IMR-90 (cell line): ENCODE measurements at regions not wholly inside any gene's neighbourhood (a gene's known extent, or its start where the extent isn't known, plus 50 kb on each side); places are given as distances from the start of the nearest gene placed in this dataset.

Experiments
- ATAC-seq: fragments of 200-7000 bp; cut with Tn5 transposase; 2 replicates; pipeline ENCODE4 v1.9.1; 2020; ENCODE audit warnings: low read depth, mild to moderate bottlenecking, moderate library complexity
- BruUV-seq: library from RNA; stranded (reverse); fragments of 400-500 nt; replicated peaks from 2 replicates; lab custom pipeline; 2021; lab: Mats Ljungman, UMichigan
- CTCF ChIA-PET: fragments of 300-600 bp; formaldehyde crosslinking; extraction: SDS; loops from one replicate; lab custom pipeline; 2021; ENCODE audit warnings: antibody characterized with exemption; lab: Yijun Ruan, JAX
- POLR2A ChIA-PET: fragments of 300-600 bp; sonication (Branson Sonifier 250); formaldehyde crosslinking; loops from one replicate; lab custom pipeline; 2022; ENCODE audit warnings: antibody characterized with exemption; ENCODE audit not compliant: unreplicated experiment; lab: Charles Lee
- DNase-seq: peaks from one replicate; pipeline ENCODE4 v3.0.0; 2013
- H2AFZ ChIP-seq: replicated peaks from 2 replicates; pipeline ENCODE3; 2013; ENCODE audit warnings: low read length, mild to moderate bottlenecking; ENCODE audit not compliant: poor library complexity
- H2AK5ac ChIP-seq: 2 replicates; pipeline ENCODE4 v1.6.1; 2013; ENCODE audit warnings: low read depth, low read length, inconsistent platforms
- H2AK9ac ChIP-seq: replicated peaks from 2 replicates; pipeline ENCODE3; 2013; ENCODE audit warnings: mild to moderate bottlenecking, low read depth, low read length, moderate library complexity; ENCODE audit not compliant: poor library complexity
- H2BK120ac ChIP-seq: 2 replicates; pipeline ENCODE4 v1.6.1; 2013; ENCODE audit warnings: low read depth, low read length, inconsistent platforms
- H2BK15ac ChIP-seq: 3 replicates; pipeline ENCODE4 v1.6.1; 2013; ENCODE audit warnings: low read depth, low read length, inconsistent platforms
- H2BK20ac ChIP-seq: 2 replicates; pipeline ENCODE4 v1.6.1; 2013; ENCODE audit warnings: low read depth, mild to moderate bottlenecking, inconsistent platforms, low read length, moderate library complexity
- H2BK5ac ChIP-seq: 2 replicates; pipeline ENCODE4 v1.6.1; 2013; ENCODE audit warnings: mild to moderate bottlenecking, low read depth, low read length, inconsistent platforms; ENCODE audit not compliant: poor library complexity, severe bottlenecking
- H3K14ac ChIP-seq: replicated peaks from 2 replicates; pipeline ENCODE4 v1.6.1; 2013; ENCODE audit warnings: low read depth, low read length, inconsistent platforms
- H3K18ac ChIP-seq: 2 replicates; pipeline ENCODE4 v1.6.1; 2013; ENCODE audit warnings: low read depth, low read length, control low read depth
- H3K23ac ChIP-seq: 2 replicates; pipeline ENCODE4 v1.6.1; 2013; ENCODE audit warnings: low read depth, low read length, inconsistent platforms
- H3K27ac ChIP-seq: 2 replicates; pipeline ENCODE4 v1.5.1; 2013; ENCODE audit warnings: mild to moderate bottlenecking, control low read depth, low read length; ENCODE audit not compliant: insufficient read depth
- H3K27me3 ChIP-seq: 2 replicates; pipeline ENCODE4 v1.6.1; 2013; ENCODE audit warnings: low read length; ENCODE audit not compliant: control insufficient read depth, insufficient read depth
- H3K36me3 ChIP-seq: 2 replicates; pipeline ENCODE4 v1.6.1; 2013; ENCODE audit warnings: low read length, mixed read lengths; ENCODE audit not compliant: control insufficient read depth, insufficient read depth
- H3K4ac ChIP-seq: 2 replicates; pipeline ENCODE4 v1.6.1; 2013; ENCODE audit warnings: low read depth, low read length, inconsistent platforms
- H3K4me1 ChIP-seq: 2 replicates; pipeline ENCODE4 v1.6.1; 2013; ENCODE audit warnings: low read length, mixed read lengths; ENCODE audit not compliant: control insufficient read depth, insufficient read depth
- H3K4me2 ChIP-seq: 2 replicates; pipeline ENCODE4 v1.6.1; 2013; ENCODE audit warnings: low read depth, mild to moderate bottlenecking, control low read depth, low read length, moderate library complexity
- H3K4me3 ChIP-seq: 2 replicates; pipeline ENCODE4 v1.5.1; 2013; ENCODE audit warnings: low read depth, mild to moderate bottlenecking, control low read depth, low read length, moderate library complexity; ENCODE audit not compliant: insufficient read depth
- H3K56ac ChIP-seq: 2 replicates; pipeline ENCODE4 v1.6.1; 2013; ENCODE audit warnings: low read length, inconsistent platforms; ENCODE audit not compliant: insufficient read depth; ENCODE audit errors: extremely low read depth
- H3K79me1 ChIP-seq, 2 experiments: 2 replicates each; pipeline ENCODE4 v1.6.1; 2013; ENCODE audit warnings: low read length in 2 of 2, inconsistent platforms in 1 of 2, low read depth in 1 of 2
- H3K9ac ChIP-seq: 2 replicates; pipeline ENCODE4 v1.6.1; 2013; ENCODE audit warnings: low read depth, low read length, control low read depth
- H3K9me1 ChIP-seq: 2 replicates; pipeline ENCODE4 v1.6.1; 2013; ENCODE audit warnings: low read length, inconsistent platforms; ENCODE audit not compliant: insufficient read depth
- H3K9me3 ChIP-seq: 2 replicates; pipeline ENCODE4 v1.6.1; 2013; ENCODE audit warnings: low read length; ENCODE audit not compliant: control insufficient read depth, insufficient read depth
- H4K20me1 ChIP-seq: 2 replicates; pipeline ENCODE4 v1.6.1; 2013; ENCODE audit warnings: low read length, inconsistent platforms; ENCODE audit not compliant: insufficient read depth
- H4K5ac ChIP-seq: 2 replicates; pipeline ENCODE4 v1.6.1; 2013; ENCODE audit warnings: mild to moderate bottlenecking, low read depth, low read length, control low read depth
- H4K8ac ChIP-seq, 2 experiments: 2 replicates each; pipeline ENCODE4 v1.6.1; 2013; ENCODE audit warnings: low read depth in 2 of 2, low read length in 2 of 2, control low read depth in 1 of 2, inconsistent platforms in 1 of 2
- H4K91ac ChIP-seq: 2 replicates; pipeline ENCODE4 v1.6.1; 2013; ENCODE audit warnings: low read depth, low read length, inconsistent platforms; ENCODE audit not compliant: insufficient read depth
- BHLHE40 ChIP-seq: fragments of 150-350 bp; IDR thresholded peaks from 2 replicates; pipeline ENCODE4 v1.6.1; 2016; ENCODE audit warnings: mild to moderate bottlenecking, low read depth, low read length
- FOS ChIP-seq: fragments of 150-350 bp; IDR thresholded peaks from 2 replicates; pipeline ENCODE4 v1.6.1; 2016; ENCODE audit warnings: low read depth, low read length
- MXI1 ChIP-seq: IDR thresholded peaks from 2 replicates; pipeline ENCODE4 v1.6.1; 2012; ENCODE audit warnings: low read depth, mild to moderate bottlenecking, low read length, moderate library complexity, borderline replicate concordance
- NFE2L2 ChIP-seq: fragments of 150-350 bp; IDR thresholded peaks from 2 replicates; pipeline ENCODE4 v1.6.1; 2016; ENCODE audit warnings: low read depth, mild to moderate bottlenecking, low read length
- POLR2A ChIP-seq: IDR thresholded peaks from 2 replicates; pipeline ENCODE4 v1.6.1; 2012; ENCODE audit warnings: mild to moderate bottlenecking, low read depth, low read length
- WGBS, 2 experiments: methylation state at CpG; one replicate each; pipeline versions ENCODE4 v1.1.5 to v1.1.7; 2013; ENCODE audit warnings: missing lambda C conversion rate in 2 of 2; ENCODE audit not compliant: insufficient read length in 1 of 2; ENCODE audit errors: extremely low coverage in 2 of 2; 5-methylcytosine and 5-hydroxymethylcytosine counted together
- dilution Hi-C: fragments of 300-500 bp; cut with HindIII; formaldehyde crosslinking; loops from one replicate; pipeline ENCODE4 v1.14.3; 2018; ENCODE audit warnings: low sequenced_read_pairs; ENCODE audit not compliant: unreplicated experiment
- in situ Hi-C: fragments of 300-500 bp; cut with MboI; formaldehyde crosslinking; loops from 3 replicates; pipeline ENCODE4 v1.14.3; 2019; ENCODE audit warnings: low sequenced_read_pairs, inconsistent platforms, mixed read lengths
- intact Hi-C: fragments of 100-400 bp; cut with micrococcal nuclease; formaldehyde crosslinking; loops from 2 replicates; pipeline ENCODE4 v1.10.0; 2022
- TF ChIP-seq, protein P1 (sequence below): fragments of 150-350 bp; IDR thresholded peaks from 2 replicates; pipeline ENCODE4 v1.6.1; 2017; ENCODE audit warnings: mild to moderate bottlenecking, antibody characterized with exemption, low read length, low read depth

DNA sequence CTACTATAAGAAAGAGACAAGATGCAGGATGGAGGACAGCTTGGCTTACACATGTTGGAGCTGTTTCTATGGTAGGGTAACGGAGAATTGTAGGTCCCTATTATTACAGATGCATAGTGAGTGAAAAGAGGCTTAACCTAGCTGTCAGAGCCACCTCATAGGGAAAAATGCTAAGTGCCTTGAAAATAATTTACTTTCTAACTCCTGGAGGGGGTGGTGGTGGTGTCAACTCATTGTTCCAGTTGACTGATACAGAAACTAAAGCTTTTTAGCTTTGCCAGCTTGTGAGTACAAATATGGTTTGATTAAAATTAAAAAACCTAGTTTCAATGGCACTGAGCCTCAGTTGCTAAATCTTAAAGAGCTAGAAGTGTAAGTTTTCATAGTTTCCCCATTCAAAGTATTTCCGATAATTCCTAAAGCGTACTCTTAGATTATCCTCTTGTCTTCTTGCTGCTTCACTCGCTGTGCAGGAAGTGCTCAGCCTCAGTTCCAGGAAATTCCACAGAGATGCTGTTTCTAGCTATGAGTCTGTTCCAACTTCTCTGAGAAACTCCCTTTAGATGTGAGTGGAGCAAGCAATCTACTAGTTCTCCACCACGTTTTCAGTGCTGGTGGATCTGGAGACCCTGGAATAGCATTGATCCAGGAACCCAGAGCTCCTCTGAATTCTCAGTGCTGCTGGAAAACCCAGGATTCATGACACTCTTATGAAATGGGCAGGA is 265.2 kb downstream of the DMAC1 start:
- Histone ChIP-seq H3K27me3 (no peaks in the 10 kb centered on the region; the same call in 1 of the 2 replicates), H3K9ac (no peak overlapping the region; the same call in 1 of the 2 replicates), H3K56ac (no peak overlapping the region), H3K36me3 (no peaks in the 10 kb centered on the region), H2BK5ac (no peak overlapping the region), H3K14ac (no peak overlapping the region), H3K4me2 (no peak overlapping the region), H2BK120ac (no peak overlapping the region), H3K79me1 (no peaks in the 10 kb centered on the region), H3K4me3 (no peak overlapping the region), H4K8ac (no peak overlapping the region), H3K4me1 (no peaks in the 10 kb centered on the region), H3K9me3 (no peaks in the 10 kb centered on the region), H3K23ac (no peak overlapping the region), H4K5ac (no peak overlapping the region; the same call in 1 of the 2 replicates), H3K27ac (no peak overlapping the region), H2AFZ (no peak overlapping the region), H2BK20ac (no peak overlapping the region), H2AK5ac (no peak overlapping the region), H2BK15ac (no peak overlapping the region), H2AK9ac (no peak overlapping the region), H3K9me1 (no peaks in the 10 kb centered on the region), H4K20me1 (no peaks in the 10 kb centered on the region), H3K4ac (no peak overlapping the region), H3K18ac (no peak overlapping the region), H4K91ac (no peak overlapping the region)
- 43% methylated on average over 1 of the region's 5 CpGs; no CpG with 5 or more reads in 1 of the 2 experiments for WGBS, 2 experiments
- dilution Hi-C loops (no loop called here), in situ Hi-C loops (loop anchor here (10.0 kb wide), 2 partner anchors 480 to 630 kb away; no protein-coding TSS in a partner anchor), intact Hi-C loops (no loop called here)
- no TSS peak for BruUV-seq
- DNase-seq: no peak
- ChIA-PET CTCF (interaction anchor here (1.4 to 1.8 kb wide), 3 partner anchors 132 to 481 kb away, joined by 3 to 8 read pairs (median 4); no protein-coding TSS in a partner anchor), POLR2A (interaction anchor here (0.5 kb wide), 1 partner anchor 261 kb away, joined by 5 read pairs; no protein-coding TSS in a partner anchor)
- TF ChIP-seq MXI1 (no peak), POLR2A (no peak), FOS (no peak), NFE2L2 (no peak), BHLHE40 (no peak)
- TF ChIP-seq, protein P1, sequence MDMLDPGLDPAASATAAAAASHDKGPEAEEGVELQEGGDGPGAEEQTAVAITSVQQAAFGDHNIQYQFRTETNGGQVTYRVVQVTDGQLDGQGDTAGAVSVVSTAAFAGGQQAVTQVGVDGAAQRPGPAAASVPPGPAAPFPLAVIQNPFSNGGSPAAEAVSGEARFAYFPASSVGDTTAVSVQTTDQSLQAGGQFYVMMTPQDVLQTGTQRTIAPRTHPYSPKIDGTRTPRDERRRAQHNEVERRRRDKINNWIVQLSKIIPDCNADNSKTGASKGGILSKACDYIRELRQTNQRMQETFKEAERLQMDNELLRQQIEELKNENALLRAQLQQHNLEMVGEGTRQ: no peak
- ATAC-seq: no peak; the same call in 1 of the 2 replicates
